OCI-LY7 (cell line): ENCODE measurements at regions not wholly inside any gene's neighbourhood (a gene's known extent, or its start where the extent isn't known, plus 50 kb on each side); places are given as distances from the start of the nearest gene placed in this dataset.

Experiments used
- BruUV-seq: library from RNA; stranded (reverse); fragments of 400-500 nt; replicated peaks from 2 replicates; lab custom pipeline; 2021; lab: Mats Ljungman, UMichigan
- CTCF ChIA-PET: fragments of 300-600 bp; sonication (Branson Sonifier 250); formaldehyde crosslinking; loops from one replicate; lab custom pipeline; 2022; ENCODE audit warnings: antibody characterized with exemption; ENCODE audit not compliant: unreplicated experiment; lab: Charles Lee
- POLR2A ChIA-PET: fragments of 300-600 bp; sonication (Branson Sonifier 250); formaldehyde crosslinking; loops from one replicate; lab custom pipeline; 2022; ENCODE audit warnings: antibody characterized with exemption; lab: Charles Lee
- DNase-seq: peaks from one replicate; pipeline ENCODE4 v3.0.0-alpha.2; 2015; ENCODE audit warnings: low spot score
- H2AFZ ChIP-seq: fragments of 200-600 bp; sonication (generic), shearing (Covaris generic); 2 replicates; pipeline ENCODE4 v1.6.1; 2014; ENCODE audit warnings: mild to moderate bottlenecking, antibody characterized with exemption, low read length, moderate library complexity
- H3K27ac ChIP-seq: fragments of 200-600 bp; sonication (generic); 2 replicates; pipeline ENCODE4 v1.5.1; 2014; ENCODE audit warnings: mixed run types, low read depth, mild to moderate bottlenecking, moderate library complexity, low read length, inconsistent platforms; ENCODE audit not compliant: poor library complexity, severe bottlenecking
- H3K36me3 ChIP-seq: fragments of 200-600 bp; sonication (generic); 2 replicates; pipeline ENCODE4 v1.6.1; 2014; ENCODE audit warnings: mild to moderate bottlenecking, antibody characterized with exemption, low read length, moderate library complexity, mixed read lengths; ENCODE audit not compliant: insufficient read depth
- H3K4me1 ChIP-seq: fragments of 200-600 bp; sonication (generic); 2 replicates; pipeline ENCODE4 v1.5.1; 2014; ENCODE audit warnings: mild to moderate bottlenecking, low read length; ENCODE audit not compliant: insufficient read depth, poor library complexity, severe bottlenecking
- H3K4me2 ChIP-seq: fragments of 200-600 bp; sonication (generic); 2 replicates; pipeline ENCODE4 v1.6.1; 2014; ENCODE audit warnings: mild to moderate bottlenecking, low read length
- H3K4me3 ChIP-seq: fragments of 200-600 bp; sonication (generic); 2 replicates; pipeline ENCODE4 v1.5.1; 2014; ENCODE audit warnings: mild to moderate bottlenecking, low read depth, low read length; ENCODE audit not compliant: poor library complexity, severe bottlenecking
- H3K79me2 ChIP-seq: fragments of 200-600 bp; sonication (generic); 2 replicates; pipeline ENCODE4 v1.6.1; 2016; ENCODE audit warnings: low read depth, mild to moderate bottlenecking, low read length, moderate library complexity, mixed read lengths; ENCODE audit not compliant: insufficient read depth
- H3K9me2 ChIP-seq: fragments of 200-600 bp; sonication (generic); 2 replicates; pipeline ENCODE4 v1.6.1; 2016; ENCODE audit warnings: mild to moderate bottlenecking, low read length, mixed read lengths; ENCODE audit not compliant: insufficient read depth
- H3K9me3 ChIP-seq: fragments of 200-600 bp; sonication (generic); 2 replicates; pipeline ENCODE4 v1.6.1; 2014; ENCODE audit warnings: mild to moderate bottlenecking, mixed run types, low read length, mixed read lengths
- H4K20me1 ChIP-seq: fragments of 200-600 bp; sonication (generic); 2 replicates; pipeline ENCODE4 v1.6.1; 2014; ENCODE audit warnings: mild to moderate bottlenecking, antibody characterized with exemption, low read length, moderate library complexity, mixed read lengths; ENCODE audit not compliant: insufficient read depth
- EZH2phosphoT487 ChIP-seq: fragments of 200-600 bp; sonication (generic); IDR thresholded peaks from 2 replicates; pipeline ENCODE4 v1.6.1; 2018; ENCODE audit warnings: low read depth, borderline replicate concordance, mild to moderate bottlenecking, mixed run types, antibody characterized with exemption, low read length, moderate library complexity, mixed read lengths
- intact Hi-C: fragments of 100-400 bp; cut with micrococcal nuclease; formaldehyde crosslinking; loops from one replicate; pipeline ENCODE4 v1.10.0; 2022; ENCODE audit not compliant: unreplicated experiment
- TF ChIP-seq, protein P1 (sequence below): fragments of 200-600 bp; sonication (generic); conservative IDR thresholded peaks from 2 replicates; pipeline ENCODE4 v1.5.1; 2014; ENCODE audit warnings: mild to moderate bottlenecking, antibody characterized with exemption, low read length, moderate library complexity, mixed read lengths

DNA sequence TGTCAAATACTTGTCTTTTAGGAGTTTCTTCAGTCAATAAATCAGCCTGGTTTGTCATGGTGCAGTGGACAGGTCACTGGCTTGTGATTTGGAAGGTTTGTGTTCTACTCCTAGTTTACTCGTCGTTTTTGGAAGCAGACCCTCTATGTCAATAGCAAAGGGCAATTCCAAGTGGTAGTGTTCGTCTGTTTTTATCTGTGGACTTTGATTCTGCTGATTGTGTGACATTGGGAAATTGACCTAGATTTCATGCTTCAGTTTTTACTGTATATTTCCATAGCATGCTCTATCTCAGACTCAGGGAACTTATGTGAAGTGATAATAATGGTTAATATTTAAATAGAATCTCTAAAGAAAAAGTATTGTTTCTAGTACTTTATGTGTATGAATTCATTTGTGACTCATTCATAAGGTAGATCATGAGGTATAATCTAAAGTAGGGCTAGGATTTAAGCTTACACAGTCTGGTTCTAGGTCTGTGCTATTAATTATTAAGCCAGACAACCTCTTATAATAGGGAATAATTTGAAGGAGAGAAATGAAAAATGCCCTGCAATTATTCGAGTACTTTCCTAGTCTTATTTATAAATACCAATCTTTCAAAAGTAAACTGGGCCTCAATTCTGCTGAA is 198.1 kb downstream of the REEP3 start:
- no peaks in the 10 kb centered on the region for H3K79me2 ChIP-seq
- no peak overlapping the region for H3K4me3 ChIP-seq
- H3K9me3 ChIP-seq = no peaks in the 10 kb centered on the region
- no peaks in the 10 kb centered on the region for H3K36me3 ChIP-seq
- intact Hi-C loops = no loop called here
- no peak for DNase-seq
- no peaks in the 10 kb centered on the region for H4K20me1 ChIP-seq
- no peaks in the 10 kb centered on the region for H3K4me1 ChIP-seq
- ChIA-PET CTCF (interaction anchor here (1.2 to 2.2 kb wide), 4 partner anchors 90 to 561 kb away, joined by 5 to 11 read pairs (median 6); no protein-coding TSS in a partner anchor), POLR2A (interaction anchor here (0.6 to 1.8 kb wide), 3 partner anchors 140 to 553 kb away, joined by 3 to 6 read pairs (median 5); no protein-coding TSS in a partner anchor)
- H3K27ac ChIP-seq = no peak overlapping the region
- no TSS peak for BruUV-seq
- no peak overlapping the region for H3K4me2 ChIP-seq
- H2AFZ ChIP-seq = no peak overlapping the region
- no peaks in the 10 kb centered on the region for H3K9me2 ChIP-seq
- TF ChIP-seq, protein P1, sequence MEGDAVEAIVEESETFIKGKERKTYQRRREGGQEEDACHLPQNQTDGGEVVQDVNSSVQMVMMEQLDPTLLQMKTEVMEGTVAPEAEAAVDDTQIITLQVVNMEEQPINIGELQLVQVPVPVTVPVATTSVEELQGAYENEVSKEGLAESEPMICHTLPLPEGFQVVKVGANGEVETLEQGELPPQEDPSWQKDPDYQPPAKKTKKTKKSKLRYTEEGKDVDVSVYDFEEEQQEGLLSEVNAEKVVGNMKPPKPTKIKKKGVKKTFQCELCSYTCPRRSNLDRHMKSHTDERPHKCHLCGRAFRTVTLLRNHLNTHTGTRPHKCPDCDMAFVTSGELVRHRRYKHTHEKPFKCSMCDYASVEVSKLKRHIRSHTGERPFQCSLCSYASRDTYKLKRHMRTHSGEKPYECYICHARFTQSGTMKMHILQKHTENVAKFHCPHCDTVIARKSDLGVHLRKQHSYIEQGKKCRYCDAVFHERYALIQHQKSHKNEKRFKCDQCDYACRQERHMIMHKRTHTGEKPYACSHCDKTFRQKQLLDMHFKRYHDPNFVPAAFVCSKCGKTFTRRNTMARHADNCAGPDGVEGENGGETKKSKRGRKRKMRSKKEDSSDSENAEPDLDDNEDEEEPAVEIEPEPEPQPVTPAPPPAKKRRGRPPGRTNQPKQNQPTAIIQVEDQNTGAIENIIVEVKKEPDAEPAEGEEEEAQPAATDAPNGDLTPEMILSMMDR = no peak
- no peak for TF ChIP-seq EZH2phosphoT487

DNA sequence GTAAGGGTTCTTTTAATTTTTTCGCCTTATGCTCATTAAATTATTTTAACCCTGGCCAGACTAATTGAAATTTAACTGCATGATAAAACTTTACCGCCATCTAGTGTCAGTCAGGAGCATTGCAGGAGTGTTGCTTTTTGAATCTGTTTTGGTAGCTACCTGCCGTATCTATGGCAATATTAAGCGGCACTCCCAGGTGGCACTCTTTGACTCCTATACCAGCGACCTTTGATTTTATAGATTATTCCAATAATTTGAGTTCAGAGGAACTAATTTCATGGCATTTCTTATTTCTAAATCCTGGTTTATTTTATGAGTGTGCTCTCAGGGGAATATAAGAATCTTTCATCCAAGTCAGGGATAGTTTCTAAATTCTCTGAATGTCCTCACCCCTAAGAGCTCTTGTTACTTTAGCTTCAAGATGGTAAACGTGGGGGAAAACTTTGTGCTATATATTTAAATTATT is 198.9 kb downstream of the REEP3 start:
- BruUV-seq = no TSS peak
- Histone ChIP-seq H3K9me3 (no peaks in the 10 kb centered on the region), H3K4me3 (no peak overlapping the region), H4K20me1 (no peaks in the 10 kb centered on the region), H3K36me3 (no peaks in the 10 kb centered on the region), H3K79me2 (no peaks in the 10 kb centered on the region), H3K4me1 (no peaks in the 10 kb centered on the region), H3K9me2 (no peaks in the 10 kb centered on the region), H3K4me2 (no peak overlapping the region), H2AFZ (no peak overlapping the region), H3K27ac (no peak overlapping the region)
- ChIA-PET CTCF (interaction anchor here (0.6 to 2.2 kb wide), 4 partner anchors 91 to 562 kb away, joined by 3 to 11 read pairs (median 6); no protein-coding TSS in a partner anchor), POLR2A (interaction anchor here (0.6 to 1.8 kb wide), 8 partner anchors 15 to 554 kb away, joined by 3 to 6 read pairs (median 3); no protein-coding TSS in a partner anchor)
- peak; percentile 72 for DNase-seq
- intact Hi-C loops = loop anchor here (1.0 to 10.0 kb wide), 4 partner anchors 91 to 553 kb away; partner anchors contain the start of gene JMJD1C
- TF ChIP-seq EZH2phosphoT487 = no peak
- TF ChIP-seq, protein P1 = peak; percentile 99
